GM12874 (cell line): ENCODE measurements at regions not wholly inside any gene's neighbourhood (a gene's known extent, or its start where the extent isn't known, plus 50 kb on each side); places are given as distances from the start of the nearest gene placed in this dataset.

Experiments used
- CTCF ChIP-seq: IDR thresholded peaks from 2 replicates; pipeline ENCODE4 v1.5.1; 2011; ENCODE audit warnings: low read depth, mild to moderate bottlenecking, control low read depth, low read length, moderate library complexity; ENCODE audit not compliant: insufficient read depth

DNA sequence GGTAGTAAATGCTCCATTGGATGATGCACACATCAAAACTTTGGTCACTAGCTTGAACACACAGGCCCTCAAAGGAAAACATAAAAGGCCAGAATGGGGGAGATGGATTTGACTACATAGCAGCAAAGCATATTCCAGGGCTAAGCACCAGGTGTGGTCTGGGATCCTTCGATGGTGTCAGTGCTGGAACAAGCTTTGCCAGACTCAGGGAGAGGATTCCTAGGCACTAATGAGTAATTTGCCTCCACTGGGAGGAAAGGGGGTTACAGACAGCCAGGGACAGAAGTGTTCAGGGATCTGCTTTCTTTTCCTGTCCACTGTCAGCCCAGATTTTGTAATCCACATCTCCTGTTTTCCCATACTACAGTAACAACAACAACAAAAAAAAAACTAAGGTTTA is 157.2 kb upstream of the OBI1 start:
- no peak for TF ChIP-seq CTCF

DNA sequence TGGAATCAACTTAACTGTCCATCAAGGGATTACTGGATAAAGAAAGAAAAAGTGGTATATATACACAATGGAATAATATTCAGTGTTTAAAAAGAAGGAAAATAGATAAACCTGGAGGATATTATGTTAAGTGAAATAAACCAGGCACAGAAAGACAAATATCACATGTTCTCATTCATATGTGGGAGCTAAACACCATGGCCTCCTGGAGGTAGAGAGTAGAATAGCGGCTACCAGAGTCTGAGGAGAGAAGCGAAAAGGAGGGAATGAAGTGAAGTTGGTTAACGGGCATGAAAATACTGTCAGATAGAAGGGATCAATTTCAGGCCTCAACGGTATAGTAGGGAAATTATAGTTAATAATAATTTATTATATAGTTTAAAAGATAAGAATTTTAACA is 147.5 kb upstream of the OBI1 start:
- TF ChIP-seq CTCF, result peak; percentile 27; the same call in 1 of the 2 replicates

DNA sequence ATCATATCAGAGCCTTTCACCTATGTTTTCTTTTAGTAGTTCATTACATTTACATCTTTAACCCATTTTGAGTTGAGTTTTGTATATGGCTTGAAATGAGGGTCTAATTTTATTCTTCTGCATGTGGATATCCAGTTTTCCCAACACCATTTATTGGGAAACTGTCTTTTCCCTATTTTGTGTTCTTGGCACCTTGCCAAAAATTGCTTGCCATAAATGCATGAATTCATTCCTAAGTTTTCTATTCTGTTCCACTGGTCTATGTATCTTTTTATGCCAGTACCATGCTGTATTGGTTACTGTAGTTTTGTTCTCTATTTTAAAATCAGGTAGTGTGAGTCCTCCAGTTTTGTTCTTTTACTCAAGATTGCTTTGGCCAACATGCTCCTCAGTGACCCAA is 144.0 kb upstream of the OBI1 start:
- TF ChIP-seq CTCF, result no peak

DNA sequence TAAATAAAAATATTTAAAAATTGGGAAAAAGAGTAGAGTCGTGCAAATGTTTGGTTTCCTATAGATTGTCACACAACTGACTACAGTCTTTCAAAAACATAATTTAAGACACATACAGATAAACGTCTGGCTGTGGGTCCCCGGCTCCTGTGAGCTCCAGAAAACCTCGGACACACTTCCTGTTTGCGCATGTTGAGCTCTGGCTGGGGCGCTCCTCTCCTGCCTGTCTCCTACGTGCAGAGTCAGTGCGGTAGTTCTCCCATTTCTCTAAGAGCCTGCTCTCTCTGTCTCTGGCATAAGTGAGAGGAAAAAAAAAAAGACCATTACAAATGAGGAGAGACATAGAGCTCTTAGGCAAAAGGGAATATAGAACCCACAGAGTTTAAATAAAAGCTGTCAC is 128.2 kb upstream of the OBI1 start:
- no peak for TF ChIP-seq CTCF

- TF ChIP-seq CTCF, result no peak
These were observed 127.5 kb upstream of the OBI1 start for GRCh38 chr13:78786459-78786858.

- TF ChIP-seq CTCF, result no peak
These were observed 126.8 kb upstream of the OBI1 start for GRCh38 chr13:78785764-78786163.

- TF ChIP-seq CTCF, result no peak
These were observed 125.2 kb upstream of the OBI1 start for GRCh38 chr13:78784014-78784750.
